NCI-H1694 (cell line): ENCODE measurements at regions not wholly inside any gene's neighbourhood (a gene's known extent, or its start where the extent isn't known, plus 50 kb on each side); places are given as distances from the start of the nearest gene placed in this dataset.

Experiments
- DNase-seq: peaks from one replicate; lab custom pipeline; 2025; lab: John Stamatoyannopoulos, UW

DNA sequence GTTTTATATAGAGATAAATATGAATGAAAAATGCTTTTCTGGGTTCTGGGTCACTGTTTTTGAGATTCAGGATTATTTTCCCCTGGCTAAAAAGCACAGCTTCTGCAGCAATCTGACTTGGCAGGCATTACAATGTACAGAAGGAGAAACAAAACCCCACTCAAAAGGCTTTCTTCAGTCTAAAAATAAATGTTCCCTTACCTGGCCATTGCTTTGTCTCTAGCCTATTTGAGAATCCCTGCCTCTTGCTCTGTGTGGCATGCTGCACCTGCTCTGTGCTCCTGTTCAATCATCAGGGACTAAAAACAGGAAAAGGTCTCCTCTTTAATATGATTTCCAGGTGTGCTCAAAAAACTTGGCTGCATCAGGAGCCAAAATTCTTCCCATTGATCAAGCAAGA lies 187.4 kb upstream of the STAC start:
- DNase-seq, result no peak

DNA sequence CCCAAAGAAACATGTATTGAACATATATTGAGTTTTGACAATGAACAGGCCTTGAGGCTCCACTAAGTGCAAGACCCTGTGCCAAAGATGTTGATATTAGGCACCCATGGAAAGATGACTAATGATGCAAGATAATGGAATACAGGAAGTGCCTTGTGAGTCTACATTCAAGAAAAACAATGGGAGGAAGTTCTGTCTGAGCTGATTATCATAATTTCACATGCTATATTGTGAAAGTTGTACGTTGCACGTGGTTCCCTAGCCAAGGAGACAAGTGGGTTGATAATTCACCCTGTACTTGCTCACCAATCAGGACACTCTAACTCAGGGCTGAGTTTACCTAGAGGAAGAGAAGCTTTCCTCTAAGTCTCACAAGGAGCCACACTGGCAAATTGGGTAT lies 186.9 kb upstream of the STAC start:
- no peak for DNase-seq

DNA sequence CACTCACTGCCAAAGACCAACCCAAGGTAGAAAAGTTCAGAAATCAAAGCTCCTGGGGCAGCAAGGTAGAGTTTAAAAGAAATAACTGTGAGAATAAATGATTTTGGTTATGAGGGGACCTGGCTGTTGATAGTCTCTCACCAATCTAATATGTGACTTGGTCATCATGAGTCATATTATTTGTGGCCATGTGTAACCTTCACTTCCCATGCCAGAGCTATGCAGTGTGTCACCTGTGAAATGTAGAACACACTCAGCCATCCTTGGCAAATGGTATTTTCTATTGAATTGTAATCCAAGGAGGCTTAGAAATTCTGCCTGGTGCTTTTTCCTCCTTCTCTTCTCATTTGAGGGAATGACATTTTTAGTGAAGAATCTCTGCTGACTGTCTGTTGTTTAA lies 184.2 kb upstream of the STAC start:
- no peak for DNase-seq

DNA sequence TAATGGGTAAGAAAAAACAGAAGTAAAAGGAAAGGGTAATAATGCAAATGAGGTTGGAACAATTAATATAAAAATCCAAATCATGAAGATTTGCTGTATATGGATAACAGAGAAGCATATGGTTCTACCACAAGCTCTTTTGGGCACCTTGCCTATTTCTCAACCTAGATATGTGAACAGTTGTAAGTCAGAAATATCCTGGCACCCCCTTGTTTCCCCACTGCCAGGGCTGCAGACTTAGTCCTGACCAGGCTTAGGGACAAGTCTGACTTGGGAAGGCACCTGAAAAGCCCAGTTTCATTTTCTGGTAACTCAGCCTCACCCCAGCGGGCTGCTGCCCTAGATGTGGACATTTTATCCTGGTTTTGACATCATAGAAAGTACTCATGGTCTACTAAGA lies 183.2 kb upstream of the STAC start:
- no peak for DNase-seq

- DNase-seq, result peak; percentile 24
These were observed 178.8 kb upstream of the STAC start for GRCh38 chr3:36201546-36201945.

DNA sequence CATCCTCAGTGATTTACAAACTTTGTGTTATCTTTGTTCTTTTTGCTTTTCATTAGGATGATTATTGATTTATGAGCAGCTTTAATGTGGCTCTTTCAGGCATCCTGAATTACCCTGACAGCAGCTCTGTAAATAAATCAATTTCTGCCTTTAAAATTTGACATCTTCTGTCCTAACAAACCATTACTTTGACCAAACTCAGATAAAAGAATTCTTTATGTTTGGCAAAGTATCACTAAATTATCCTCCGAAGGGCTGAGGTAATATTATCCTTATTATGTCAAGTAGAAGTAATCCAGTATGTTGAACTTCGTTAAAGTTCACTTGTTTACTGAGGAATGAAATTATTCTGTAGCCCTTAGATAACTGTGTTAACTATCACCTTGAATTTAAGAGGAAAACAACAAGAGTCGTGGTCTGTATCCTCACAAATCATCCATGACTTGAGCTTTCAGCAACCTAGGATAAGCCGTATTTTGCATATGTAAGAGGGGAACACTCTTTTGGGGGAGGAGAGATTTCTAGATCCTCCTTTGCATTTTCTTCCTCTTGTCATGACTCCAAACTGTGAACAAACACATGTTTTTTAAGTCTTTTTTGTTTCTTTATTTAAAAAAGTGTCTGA lies 173.2 kb upstream of the STAC start:
- DNase-seq, result no peak

- DNase-seq, result no peak
These were observed 169.3 kb upstream of the STAC start for GRCh38 chr3:36210840-36211651.

DNA sequence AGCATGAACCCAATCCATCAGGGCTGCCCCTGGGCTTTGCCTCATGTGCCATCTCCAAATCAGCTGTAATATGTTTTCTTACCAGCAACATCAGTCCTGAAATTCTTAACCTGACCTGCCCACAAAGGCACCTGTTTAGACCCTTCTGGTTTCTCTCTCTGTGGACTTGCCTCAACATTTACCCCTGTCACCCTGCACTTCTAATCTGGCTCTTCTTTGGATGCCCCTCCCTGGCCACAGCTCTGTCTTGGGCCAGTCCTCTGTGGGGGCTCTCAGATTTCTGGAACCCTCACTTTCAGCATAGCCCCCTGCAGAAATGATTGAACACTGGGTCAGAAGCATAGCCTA lies 168.7 kb upstream of the STAC start:
- no peak for DNase-seq

GRCh38 chr3:36212251-36212650 lies 168.1 kb upstream of the STAC start:
- DNase-seq, result no peak

- peak; percentile 3 for DNase-seq
These were observed 165.8 kb upstream of the STAC start for GRCh38 chr3:36214460-36214859.

- peak; percentile 30 for DNase-seq
These were observed 165.1 kb upstream of the STAC start for GRCh38 chr3:36215241-36215640.

GRCh38 chr3:36219398-36219797 lies 160.9 kb upstream of the STAC start:
- no peak for DNase-seq

GRCh38 chr3:36220173-36220572 lies 160.1 kb upstream of the STAC start:
- DNase-seq, result no peak

DNA sequence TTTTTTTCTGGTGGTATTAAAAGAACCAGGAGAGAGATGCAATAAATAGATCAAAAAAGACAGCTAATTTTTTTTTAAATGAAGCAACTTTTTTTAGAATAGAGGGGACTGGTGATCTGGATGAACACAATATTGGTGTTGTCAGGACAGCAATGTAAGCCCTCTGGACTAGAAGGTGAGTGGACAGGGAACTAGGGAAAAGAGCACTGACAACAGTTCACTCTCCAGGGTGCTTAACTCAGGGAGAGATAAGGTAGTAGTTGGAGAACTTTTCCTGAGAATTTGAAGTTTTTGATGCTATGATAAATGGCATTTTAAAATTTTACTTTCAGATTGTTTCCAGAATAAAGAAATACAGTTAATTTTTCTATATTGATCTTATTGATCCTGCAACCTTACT lies 158.3 kb upstream of the STAC start:
- no peak for DNase-seq

GRCh38 chr3:36227980-36228379 lies 152.3 kb upstream of the STAC start:
- no peak for DNase-seq

GRCh38 chr3:36229496-36229895 lies 150.8 kb upstream of the STAC start:
- no peak for DNase-seq

DNA sequence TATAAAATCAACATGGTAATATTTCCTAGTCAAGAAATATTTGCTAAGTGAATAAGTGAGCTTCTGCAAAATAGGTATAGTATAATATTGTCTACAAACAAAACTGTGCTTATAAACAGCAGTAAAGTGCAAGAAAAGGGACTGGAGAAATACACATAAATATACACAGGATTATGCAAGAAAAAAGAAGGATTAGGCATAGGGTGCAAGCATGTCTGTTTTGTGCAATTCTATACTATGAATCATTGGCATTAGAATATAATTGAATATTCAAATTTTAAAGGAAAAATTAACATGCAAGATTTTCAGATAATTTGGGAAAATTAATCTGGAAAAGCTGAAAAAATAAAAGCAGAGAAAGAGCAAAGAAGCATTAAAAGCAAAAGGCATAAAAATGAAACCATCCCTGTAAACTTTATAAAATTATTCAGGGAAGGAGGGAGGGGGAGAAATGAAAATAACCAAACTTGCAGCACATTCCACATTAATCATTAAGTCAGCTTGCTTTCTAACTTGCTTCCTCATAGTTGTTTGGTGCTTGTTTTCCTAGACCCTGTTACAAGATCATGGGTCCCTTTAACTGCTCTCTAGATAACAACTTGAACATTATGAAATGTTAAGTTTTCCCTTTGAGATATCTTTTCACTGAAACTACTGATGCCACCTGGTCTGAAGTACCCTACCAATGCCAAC lies 147.4 kb upstream of the STAC start:
- no peak for DNase-seq

- DNase-seq, result no peak
These were observed 135.6 kb upstream of the STAC start for GRCh38 chr3:36244728-36245127.

GRCh38 chr3:36248374-36248773 lies 131.9 kb upstream of the STAC start:
- no peak for DNase-seq

- DNase-seq, result no peak
These were observed 130.1 kb upstream of the STAC start for GRCh38 chr3:36250191-36250590.

GRCh38 chr3:36257158-36257852 lies 123.0 kb upstream of the STAC start:
- DNase-seq, result no peak

- DNase-seq, result no peak
These were observed 121.9 kb upstream of the STAC start for GRCh38 chr3:36258421-36258820.

- no peak for DNase-seq
These were observed 120.7 kb upstream of the STAC start for GRCh38 chr3:36259580-36259979.
